GM21529 (cell line): ENCODE measurements at regions not wholly inside any gene's neighbourhood (a gene's known extent, or its start where the extent isn't known, plus 50 kb on each side); places are given as distances from the start of the nearest gene placed in this dataset.

Source experiments
- ATAC-seq: cut with Tn5 transposase; IDR thresholded peaks from one replicate; pipeline ENCODE4 v1.9.1; 2021; ENCODE audit not compliant: unreplicated experiment

- no peak for ATAC-seq
Observed at GRCh38 chr1:187872550-187872949, 1043.8 kb downstream of the PLA2G4A start.

- ATAC-seq: no peak
Observed at GRCh38 chr1:187873126-187873525, 1044.4 kb downstream of the PLA2G4A start.

- ATAC-seq: no peak
Observed at GRCh38 chr1:187876775-187877174, 1048.0 kb downstream of the PLA2G4A start.

- ATAC-seq: no peak
Observed at GRCh38 chr1:187877220-187877619, 1048.5 kb downstream of the PLA2G4A start.

GRCh38 chr1:187878883-187879282 lies 1050.1 kb downstream of the PLA2G4A start:
- ATAC-seq: no peak

GRCh38 chr1:187883356-187883755 lies 1054.6 kb downstream of the PLA2G4A start:
- ATAC-seq: no peak

- no peak for ATAC-seq
Observed at GRCh38 chr1:187891993-187892682, 1063.4 kb downstream of the PLA2G4A start.

GRCh38 chr1:187892683-187893039 lies 1063.9 kb downstream of the PLA2G4A start:
- no peak for ATAC-seq

GRCh38 chr1:187893471-187893870 lies 1064.7 kb downstream of the PLA2G4A start:
- no peak for ATAC-seq

- ATAC-seq: no peak
Observed at GRCh38 chr1:187894349-187894748, 1065.6 kb downstream of the PLA2G4A start.

GRCh38 chr1:187903223-187903622 lies 1074.5 kb downstream of the PLA2G4A start:
- ATAC-seq: no peak

- ATAC-seq: no peak
Observed at GRCh38 chr1:187909382-187909781, 1080.6 kb downstream of the PLA2G4A start.

GRCh38 chr1:187911820-187912219 lies 1083.1 kb downstream of the PLA2G4A start:
- no peak for ATAC-seq

GRCh38 chr1:187920976-187921375 lies 1092.2 kb downstream of the PLA2G4A start:
- no peak for ATAC-seq

- no peak for ATAC-seq
Observed at GRCh38 chr1:187921426-187921825, 1092.7 kb downstream of the PLA2G4A start.

- ATAC-seq: no peak
Observed at GRCh38 chr1:187922255-187922654, 1093.5 kb downstream of the PLA2G4A start.

- ATAC-seq: no peak
Observed at GRCh38 chr1:187924252-187924651, 1095.5 kb downstream of the PLA2G4A start.

- ATAC-seq: peak; percentile 70
Observed at GRCh38 chr1:187928288-187928687, 1099.5 kb downstream of the PLA2G4A start.

GRCh38 chr1:187928696-187929095 lies 1099.9 kb downstream of the PLA2G4A start:
- ATAC-seq: no peak

- ATAC-seq: no peak
Observed at GRCh38 chr1:187931776-187932175, 1103.0 kb downstream of the PLA2G4A start.

- no peak for ATAC-seq
Observed at GRCh38 chr1:187933562-187934419, 1105.0 kb downstream of the PLA2G4A start.

- no peak for ATAC-seq
Observed at GRCh38 chr1:187936667-187937066, 1107.9 kb downstream of the PLA2G4A start.
